Stomach smooth muscle (tissue), 2 donors: ENCODE measurements at regions not wholly inside any gene's neighbourhood (a gene's known extent, or its start where the extent isn't known, plus 50 kb on each side); places are given as distances from the start of the nearest gene placed in this dataset.
"Not testable (repeated sequence)": the region's sequence is repeated elsewhere in the genome, so short reads cannot be mapped to it uniquely, and the experiment has no call there.

Experiments used
- H3K27ac ChIP-seq: one replicate; pipeline ENCODE4 v1.7.0; 2013; ENCODE audit warnings: mild to moderate bottlenecking, low read length, inconsistent platforms
- H3K27me3 ChIP-seq, 2 donors: one replicate each; pipeline ENCODE4 v1.7.0; 2013; ENCODE audit warnings: low read length in 2 of 2; ENCODE audit not compliant: insufficient read depth in 2 of 2, control insufficient read depth in 1 of 2
- H3K36me3 ChIP-seq, 2 donors: one replicate each; pipeline ENCODE4 v1.7.0; 2013; ENCODE audit warnings: low read length in 2 of 2; ENCODE audit not compliant: control insufficient read depth in 2 of 2, insufficient read depth in 2 of 2
- H3K4me1 ChIP-seq: one replicate; pipeline ENCODE4 v1.7.0; 2013; ENCODE audit warnings: low read length; ENCODE audit not compliant: control insufficient read depth, insufficient read depth
- H3K4me3 ChIP-seq, 2 donors: one replicate each; pipeline ENCODE4 v1.7.0; 2013; ENCODE audit warnings: low read length in 2 of 2
- H3K9ac ChIP-seq, 2 donors: one replicate each; pipeline ENCODE4 v1.7.0; 2013; ENCODE audit warnings: low read length in 2 of 2, mild to moderate bottlenecking in 1 of 2
- H3K9me3 ChIP-seq, 2 donors: one replicate each; pipeline ENCODE4 v1.7.0; 2013; ENCODE audit warnings: low read length in 2 of 2; ENCODE audit not compliant: control insufficient read depth in 2 of 2
- donor health status: healthy.
- donor health status: Pancreatic carcinoma.

DNA sequence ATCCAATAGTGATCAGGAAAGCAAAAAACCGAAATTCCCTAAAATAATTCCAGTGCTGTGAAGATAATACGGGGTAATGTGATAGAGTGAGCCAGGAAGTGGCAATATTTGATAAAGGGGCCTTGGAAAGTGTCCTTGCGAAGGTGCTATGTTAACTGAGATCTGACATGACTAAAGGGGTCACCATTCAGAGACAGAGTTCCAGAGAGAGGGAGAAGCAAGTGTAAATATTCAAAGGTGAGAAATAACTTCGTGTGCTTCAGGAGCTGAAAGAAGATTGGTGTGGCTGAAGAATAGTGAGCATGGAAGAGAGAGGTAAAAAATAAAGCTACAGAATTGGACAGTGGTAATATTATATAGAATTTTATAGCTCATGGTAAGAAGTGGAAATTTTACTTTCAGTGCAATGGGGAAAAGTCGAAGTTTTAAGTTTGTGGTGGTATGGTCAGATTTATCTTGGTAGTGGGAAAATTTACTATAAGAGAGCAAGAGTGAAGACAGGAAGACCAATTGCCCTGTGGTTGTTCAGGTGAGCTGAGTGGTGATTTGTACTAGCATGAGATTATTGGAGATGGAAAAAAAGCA, 164.5 kb downstream of the JRKL start:
- Histone ChIP-seq H3K9ac (no peak overlapping the region), H3K4me3 (no peak overlapping the region), H3K27me3 (no peaks in the 10 kb centered on the region), H3K4me1 (no peaks in the 10 kb centered on the region), H3K36me3 (no peaks in the 10 kb centered on the region), H3K27ac (no peak overlapping the region), H3K9me3 (no peaks in the 10 kb centered on the region)

DNA sequence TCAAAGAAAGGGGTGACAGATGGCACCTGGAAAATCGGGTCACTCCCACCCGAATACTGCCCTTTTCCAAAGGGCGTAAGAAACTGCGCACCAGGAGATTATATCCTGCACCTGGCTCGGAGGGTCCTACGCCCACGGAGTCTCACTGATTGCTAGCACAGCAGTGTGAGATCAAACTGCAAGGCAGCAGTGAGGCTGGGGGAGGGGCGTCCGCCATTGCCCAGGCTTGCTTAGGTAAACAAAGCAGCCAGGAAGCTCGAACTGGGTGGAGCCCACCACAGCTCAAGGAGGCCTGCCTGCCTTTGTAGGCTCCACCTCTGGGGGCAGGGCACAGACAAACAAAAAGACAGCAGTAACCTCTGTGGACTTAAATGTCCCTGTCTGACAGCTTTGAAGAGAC, 166.0 kb downstream of the JRKL start:
- not testable (repeated sequence) for H3K36me3 ChIP-seq, H3K4me1 ChIP-seq, H3K27ac ChIP-seq, H3K9me3 ChIP-seq, H3K27me3 ChIP-seq, H3K4me3 ChIP-seq, H3K9ac ChIP-seq

DNA sequence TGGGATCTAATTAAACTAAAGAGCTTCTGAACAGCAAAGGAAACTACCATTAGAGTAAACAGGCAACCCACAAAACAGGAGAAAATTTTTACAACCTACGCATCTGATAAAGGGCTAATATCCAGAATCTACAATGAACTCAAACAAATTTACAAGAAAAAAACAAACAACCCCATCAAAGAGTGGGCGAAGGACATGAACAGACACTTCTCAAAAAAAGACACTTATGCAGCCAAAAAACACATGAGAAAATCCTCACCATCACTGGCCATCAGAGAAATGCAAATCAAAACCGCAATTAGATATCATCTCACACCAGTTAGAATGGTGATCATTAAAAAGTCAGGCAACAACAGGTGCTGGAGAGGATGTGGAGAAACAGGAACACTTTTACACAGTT, 170.9 kb downstream of the JRKL start:
- H3K4me1 ChIP-seq, H3K9ac ChIP-seq, H3K4me3 ChIP-seq, H3K9me3 ChIP-seq, H3K27me3 ChIP-seq, H3K27ac ChIP-seq, H3K36me3 ChIP-seq: not testable (repeated sequence)

DNA sequence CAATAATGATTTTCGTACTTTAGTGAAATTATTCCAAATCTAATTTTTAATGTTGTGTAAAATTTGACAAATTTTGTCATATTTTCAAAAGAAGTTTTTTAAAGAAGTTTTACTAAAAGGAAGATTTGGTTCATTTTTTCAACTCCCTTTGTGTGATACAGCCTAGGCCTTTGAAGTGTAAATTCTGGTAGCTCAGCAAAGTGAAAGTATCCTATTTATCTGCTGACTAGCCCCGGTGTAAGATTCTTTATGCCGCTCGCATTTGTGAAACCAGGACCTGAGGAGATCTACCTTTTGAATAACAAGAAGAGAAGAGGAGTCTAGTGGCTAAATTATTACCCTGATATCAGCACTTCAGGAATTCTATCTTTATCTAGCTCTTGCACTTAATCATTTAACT, 177.4 kb downstream of the JRKL start:
- H3K9me3 ChIP-seq, result no peaks in the 10 kb centered on the region
- no peak overlapping the region for H3K27ac ChIP-seq
- no peaks in the 10 kb centered on the region for H3K36me3 ChIP-seq
- peak overlapping the region; percentile 22 to 55 for H3K9ac ChIP-seq
- peak overlapping the region; percentile 54 to 55 for H3K4me3 ChIP-seq
- H3K27me3 ChIP-seq, result no peaks in the 10 kb centered on the region
- no peaks in the 10 kb centered on the region for H3K4me1 ChIP-seq

DNA sequence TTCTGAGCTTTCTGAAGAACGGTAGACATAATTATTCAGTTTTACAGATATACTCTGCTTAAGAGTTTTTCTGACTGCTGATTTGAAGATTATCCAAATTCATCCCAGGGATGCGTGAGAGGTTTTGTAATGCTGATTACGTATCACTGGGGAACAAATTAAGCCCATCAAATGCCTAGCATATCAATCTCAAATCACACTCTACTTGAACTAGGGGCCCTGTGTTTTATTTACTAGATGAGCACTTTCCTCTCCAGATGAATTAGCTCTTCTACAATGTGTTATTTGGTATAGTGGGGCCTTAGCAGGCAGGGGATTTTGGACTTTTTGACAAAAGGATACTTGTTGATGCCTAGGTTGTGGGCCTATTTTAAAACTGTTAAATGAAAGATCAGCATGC, 177.9 kb downstream of the JRKL start:
- no peak overlapping the region for H3K27ac ChIP-seq
- no peaks in the 10 kb centered on the region for H3K9me3 ChIP-seq
- peak overlapping the region; percentile 54 to 55 for H3K4me3 ChIP-seq
- H3K27me3 ChIP-seq, result no peaks in the 10 kb centered on the region
- peak overlapping the region in 1 of 2 donors; percentile 55 for H3K9ac ChIP-seq
- H3K4me1 ChIP-seq, result no peaks in the 10 kb centered on the region
- H3K36me3 ChIP-seq, result no peaks in the 10 kb centered on the region

DNA sequence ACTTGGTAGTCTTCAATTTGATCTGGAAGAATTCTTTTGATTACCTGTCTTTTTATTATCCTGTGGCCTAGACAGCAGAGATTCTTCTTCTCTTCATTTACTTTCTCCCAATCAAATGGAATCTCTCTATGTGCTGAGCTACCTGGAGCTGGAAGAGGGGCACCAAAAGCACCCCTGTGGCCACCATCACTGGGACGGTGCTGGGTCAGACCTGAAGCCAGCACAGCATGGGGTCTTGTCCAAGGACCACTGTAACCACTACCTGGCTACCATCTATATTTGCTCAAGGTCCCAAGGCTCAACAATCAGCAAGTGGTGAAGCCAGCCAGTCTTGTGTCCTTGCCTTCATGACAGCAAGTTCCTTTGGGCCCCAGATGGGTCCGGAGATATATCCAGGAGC, 186.6 kb downstream of the JRKL start:
- no peaks in the 10 kb centered on the region for H3K4me1 ChIP-seq
- no peaks in the 10 kb centered on the region for H3K36me3 ChIP-seq
- H3K9me3 ChIP-seq, result no peaks in the 10 kb centered on the region
- no peak overlapping the region for H3K4me3 ChIP-seq
- H3K27me3 ChIP-seq, result no peaks in the 10 kb centered on the region
- H3K27ac ChIP-seq, result no peak overlapping the region
- H3K9ac ChIP-seq, result no peak overlapping the region

DNA sequence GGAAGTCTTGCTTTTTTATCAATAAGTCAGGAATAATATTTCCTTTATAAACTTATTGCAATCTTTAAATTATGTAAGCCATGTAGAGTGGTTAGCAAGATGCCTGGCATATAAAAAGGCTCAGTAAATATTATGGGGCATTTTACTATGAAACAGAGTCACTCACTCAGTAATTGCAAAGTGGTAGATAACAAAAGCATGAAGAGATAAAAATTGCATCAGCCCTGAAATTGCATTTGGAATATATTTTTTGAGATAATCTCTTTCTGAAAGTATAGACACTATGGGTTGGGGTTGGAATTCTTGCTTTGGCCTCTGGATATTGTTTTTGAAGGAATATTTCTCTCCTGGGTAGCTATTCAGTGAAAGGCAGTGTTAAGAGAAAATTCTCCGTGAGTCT, 188.6 kb downstream of the JRKL start:
- no peaks in the 10 kb centered on the region for H3K27me3 ChIP-seq

DNA sequence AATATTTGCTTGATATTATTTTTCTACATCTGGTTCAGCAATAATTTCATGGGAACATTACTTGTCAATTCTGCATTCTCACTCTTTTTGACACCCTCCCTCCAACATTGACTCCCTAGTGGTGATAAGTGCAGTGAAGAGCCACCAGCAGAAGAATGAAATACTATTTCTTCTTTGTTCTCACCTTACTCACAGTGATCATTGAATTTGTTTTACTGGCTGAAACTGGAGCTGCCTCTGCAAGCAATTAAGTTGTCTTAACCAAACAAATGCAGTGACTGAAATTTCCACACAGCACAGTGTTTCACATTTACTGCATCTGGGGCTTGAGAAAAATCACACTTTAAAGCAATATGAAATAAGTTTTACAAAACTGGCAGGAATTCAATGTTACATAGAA, 189.8 kb downstream of the JRKL start:
- no peak overlapping the region for H3K4me3 ChIP-seq
- H3K27ac ChIP-seq, result no peak overlapping the region
- no peaks in the 10 kb centered on the region for H3K27me3 ChIP-seq
- H3K4me1 ChIP-seq, result no peaks in the 10 kb centered on the region
- no peaks in the 10 kb centered on the region for H3K36me3 ChIP-seq
- H3K9me3 ChIP-seq, result no peaks in the 10 kb centered on the region
- H3K9ac ChIP-seq, result no peak overlapping the region

More for the DNA sequence above, 188.6 kb downstream of the JRKL start:
- Histone ChIP-seq H3K4me1 (no peaks in the 10 kb centered on the region), H3K9me3 (no peaks in the 10 kb centered on the region), H3K27ac (no peak overlapping the region), H3K36me3 (no peaks in the 10 kb centered on the region), H3K9ac (no peak overlapping the region), H3K4me3 (no peak overlapping the region)

DNA sequence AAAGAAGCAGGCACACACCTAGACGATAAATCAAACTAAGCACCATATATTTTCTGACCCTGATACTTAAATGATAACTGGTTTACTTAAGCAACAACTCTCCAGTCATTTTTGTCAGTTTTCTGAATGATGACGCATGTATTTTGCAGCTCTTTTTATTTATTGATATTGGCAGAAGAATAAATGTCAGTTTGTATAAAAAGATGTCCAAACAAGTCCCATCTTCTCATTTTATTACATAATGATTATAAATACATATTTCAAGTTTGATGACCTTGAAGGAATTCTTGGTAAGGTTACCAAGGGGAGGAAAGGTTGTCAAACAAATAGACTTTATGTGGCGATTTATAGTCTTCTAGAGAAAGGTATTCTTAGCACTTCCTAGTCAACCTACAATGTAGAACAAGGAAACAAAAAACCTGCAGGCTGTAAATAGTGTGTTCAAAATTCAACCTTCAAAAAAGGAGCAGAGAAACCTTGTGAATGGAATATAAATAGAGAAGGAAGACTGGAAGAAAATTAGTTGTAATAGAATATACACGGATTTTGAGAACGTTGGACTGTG, 190.7 kb downstream of the JRKL start:
- Histone ChIP-seq H3K27ac (no peak overlapping the region), H3K27me3 (no peaks in the 10 kb centered on the region), H3K4me3 (no peak overlapping the region), H3K9me3 (no peaks in the 10 kb centered on the region), H3K4me1 (no peaks in the 10 kb centered on the region), H3K9ac (no peak overlapping the region), H3K36me3 (no peaks in the 10 kb centered on the region)

DNA sequence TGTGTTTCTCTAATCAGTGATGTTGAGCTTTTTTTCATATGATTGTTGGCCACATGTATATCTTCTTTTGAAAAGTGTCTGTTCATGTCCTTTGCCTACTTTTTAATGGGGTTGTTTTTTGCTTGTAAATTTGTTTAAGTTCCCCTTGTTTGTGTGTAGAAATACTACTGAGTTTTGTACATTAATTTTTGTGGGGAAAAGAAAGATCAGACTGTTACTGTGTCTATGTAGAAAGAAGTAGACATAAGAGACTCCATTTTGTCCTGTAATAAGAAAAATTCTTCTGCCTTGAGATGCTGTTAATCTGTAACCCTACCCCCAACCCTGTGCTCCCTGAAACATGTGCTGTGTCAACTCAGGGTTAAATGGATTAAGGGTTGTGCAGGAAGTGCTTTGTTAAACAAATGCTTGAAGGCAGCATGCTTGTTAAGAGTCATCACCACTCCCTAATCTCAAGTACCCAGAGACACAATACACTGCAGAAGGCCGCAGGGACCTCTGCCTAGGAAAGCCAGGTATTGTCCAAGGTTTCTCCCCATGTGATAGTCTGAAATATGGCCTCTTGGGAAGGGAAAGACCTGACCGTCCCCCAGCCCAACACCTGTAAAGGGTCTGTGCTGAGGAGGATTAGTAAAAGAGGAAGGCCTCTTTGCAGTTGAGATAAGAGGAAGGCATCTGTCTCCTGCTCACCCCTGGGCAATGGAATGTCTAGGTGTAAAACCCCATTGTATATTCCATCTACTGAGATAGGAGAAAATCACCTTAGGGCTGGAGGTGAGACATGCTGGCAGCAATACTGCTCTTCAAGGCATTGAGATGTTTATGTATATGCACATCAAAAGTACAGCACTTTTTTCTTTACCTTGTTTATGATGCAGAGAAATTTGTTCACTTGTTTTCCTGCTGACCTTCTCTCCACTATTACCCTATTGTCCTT, 196.4 kb downstream of the JRKL start:
- not testable (repeated sequence) for H3K27me3 ChIP-seq, H3K4me1 ChIP-seq, H3K36me3 ChIP-seq, H3K27ac ChIP-seq, H3K9ac ChIP-seq, H3K4me3 ChIP-seq, H3K9me3 ChIP-seq

DNA sequence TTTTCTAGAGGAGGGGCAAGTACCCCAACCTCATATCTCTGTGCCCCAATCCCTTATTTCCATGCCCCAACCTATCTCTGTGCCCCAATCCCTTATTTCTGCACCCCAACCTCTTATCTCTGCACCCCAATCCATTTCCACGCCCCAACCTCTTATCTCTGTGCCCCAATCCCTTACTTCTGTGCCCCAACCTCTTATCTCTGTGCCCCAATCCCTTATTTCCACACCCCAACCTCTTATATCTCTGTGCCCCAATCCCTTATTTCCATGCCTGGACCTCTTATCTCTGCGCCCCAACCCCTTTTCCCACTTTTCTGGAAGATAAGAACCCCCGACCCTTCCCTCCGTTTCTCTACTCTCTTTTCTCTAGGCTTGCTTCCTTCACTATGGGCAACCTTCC, 199.0 kb downstream of the JRKL start:
- H3K27me3 ChIP-seq, H3K9me3 ChIP-seq, H3K9ac ChIP-seq, H3K27ac ChIP-seq, H3K4me1 ChIP-seq, H3K36me3 ChIP-seq, H3K4me3 ChIP-seq: not testable (repeated sequence)
